MCF 10A (cell line): ENCODE measurements at regions not wholly inside any gene's neighbourhood (a gene's known extent, or its start where the extent isn't known, plus 50 kb on each side); places are given as distances from the start of the nearest gene placed in this dataset.

Experiments
- BruUV-seq: library from RNA; stranded (reverse); fragments of 400-500 nt; replicated peaks from 2 replicates; lab custom pipeline; 2021; lab: Mats Ljungman, UMichigan
- CTCF ChIA-PET: fragments of 300-600 bp; sonication (Branson Sonifier 250); formaldehyde crosslinking; extraction: SDS; loops from one replicate; lab custom pipeline; 2021; ENCODE audit warnings: antibody characterized with exemption, inconsistent platforms; lab: Yijun Ruan, JAX
- POLR2A ChIA-PET: fragments of 300-600, 350-650 bp; sonication (Branson Sonifier 250); formaldehyde crosslinking; extraction: SDS; loops from one replicate; lab custom pipeline; 2020; ENCODE audit warnings: antibody characterized with exemption, inconsistent platforms; lab: Yijun Ruan, JAX
- DNase-seq: peaks from one replicate; pipeline ENCODE4 v3.0.0-alpha.2; 2018; ENCODE audit not compliant: unreplicated experiment
- H3K27ac Mint-ChIP-seq: one replicate; pipeline ENCODE4 v1.8.0; 2022; ENCODE audit warnings: mild to moderate bottlenecking, low read depth, mixed read lengths; ENCODE audit not compliant: unreplicated experiment
- H3K27me3 Mint-ChIP-seq: one replicate; pipeline ENCODE4 v1.8.0; 2022; ENCODE audit warnings: mixed read lengths; ENCODE audit not compliant: insufficient read depth, unreplicated experiment
- H3K36me3 Mint-ChIP-seq: one replicate; pipeline ENCODE4 v1.8.0; 2022; ENCODE audit warnings: mild to moderate bottlenecking, moderate library complexity, mixed read lengths; ENCODE audit not compliant: insufficient read depth, unreplicated experiment
- H3K4me1 Mint-ChIP-seq: one replicate; pipeline ENCODE4 v1.8.0; 2022; ENCODE audit warnings: mixed read lengths; ENCODE audit not compliant: insufficient read depth, unreplicated experiment
- H3K4me3 Mint-ChIP-seq: one replicate; pipeline ENCODE4 v1.8.0; 2022; ENCODE audit warnings: mild to moderate bottlenecking, moderate library complexity, mixed read lengths; ENCODE audit not compliant: unreplicated experiment
- H3K9me3 Mint-ChIP-seq: one replicate; pipeline ENCODE4 v1.8.0; 2022; ENCODE audit warnings: mixed read lengths; ENCODE audit not compliant: unreplicated experiment
- CTCF ChIP-seq: fragments of 200-600 bp; IDR thresholded peaks from one replicate; pipeline ENCODE4 v1.8.0; 2022; ENCODE audit warnings: antibody characterized with exemption, mild to moderate bottlenecking; ENCODE audit not compliant: unreplicated experiment
- intact Hi-C: fragments of 100-400 bp; cut with micrococcal nuclease; formaldehyde crosslinking; loops from 2 replicates; pipeline ENCODE4 v1.14.1; 2022

GRCh38 chr2:16137080-16137755, 196.9 kb downstream of the MYCN start:
- intact Hi-C loops, result no loop called here
- no peak for DNase-seq
- no peak overlapping the region for H3K4me3 Mint-ChIP-seq
- H3K27ac Mint-ChIP-seq, result no peak overlapping the region
- no TSS peak for BruUV-seq
- H3K9me3 Mint-ChIP-seq, result no peaks in the 10 kb centered on the region
- POLR2A ChIA-PET, result interaction anchor here (0.6 kb wide), 1 partner anchor 298 kb away, joined by 3 read pairs; no protein-coding TSS in a partner anchor
- peaks cover 5% of the 10 kb centered on the region for H3K4me1 Mint-ChIP-seq
- H3K27me3 Mint-ChIP-seq, result no peaks in the 10 kb centered on the region
- no peaks in the 10 kb centered on the region for H3K36me3 Mint-ChIP-seq
- no peak for TF ChIP-seq CTCF
- CTCF ChIA-PET, result interaction anchor here (0.6 to 1.1 kb wide), 3 partner anchors 10 to 381 kb away, joined by 3 read pairs; no protein-coding TSS in a partner anchor

- Mint-ChIP-seq H3K27ac (peak overlapping the region; percentile 61), H3K27me3 (no peaks in the 10 kb centered on the region), H3K36me3 (no peaks in the 10 kb centered on the region), H3K4me3 (no peak overlapping the region), H3K4me1 (peaks cover 5% of the 10 kb centered on the region), H3K9me3 (no peaks in the 10 kb centered on the region)
- DNase-seq, result no peak
- ChIA-PET CTCF (interaction anchor here (0.6 to 1.1 kb wide), 3 partner anchors 9 to 620 kb away, joined by 3 read pairs; no protein-coding TSS in a partner anchor), POLR2A (no interaction called here)
- intact Hi-C loops, result no loop called here
- TF ChIP-seq CTCF, result no peak
- no TSS peak for BruUV-seq
These were observed 196.2 kb downstream of the MYCN start for GRCh38 chr2:16136461-16137035.

- DNase-seq, result no peak
- intact Hi-C loops, result no loop called here
- Mint-ChIP-seq H3K9me3 (no peaks in the 10 kb centered on the region), H3K4me3 (no peak overlapping the region), H3K36me3 (no peaks in the 10 kb centered on the region), H3K4me1 (peaks cover 1% of the 10 kb centered on the region), H3K27me3 (no peaks in the 10 kb centered on the region), H3K27ac (peak overlapping the region; percentile 61)
- no peak for TF ChIP-seq CTCF
- POLR2A ChIA-PET, result no interaction called here
- BruUV-seq, result no TSS peak
- CTCF ChIA-PET, result interaction anchor here (0.8 to 1.1 kb wide), 2 partner anchors 146 to 621 kb away, joined by 3 read pairs; no protein-coding TSS in a partner anchor
These were observed 195.6 kb downstream of the MYCN start for GRCh38 chr2:16135913-16136310.

- POLR2A ChIA-PET, result interaction anchor here (0.6 kb wide), 1 partner anchor 347 kb away, joined by 3 read pairs; no protein-coding TSS in a partner anchor
- Mint-ChIP-seq H3K36me3 (no peaks in the 10 kb centered on the region), H3K27me3 (no peaks in the 10 kb centered on the region), H3K4me3 (no peak overlapping the region), H3K4me1 (no peaks in the 10 kb centered on the region), H3K27ac (peak overlapping the region; percentile 61), H3K9me3 (no peaks in the 10 kb centered on the region)
- peak; percentile 66 for DNase-seq
- CTCF ChIA-PET, result interaction anchor here (0.7 to 0.8 kb wide), 2 partner anchors 8 to 622 kb away, joined by 3 read pairs; no protein-coding TSS in a partner anchor
- intact Hi-C loops, result no loop called here
- TF ChIP-seq CTCF, result no peak
- BruUV-seq, result no TSS peak
These were observed 195.0 kb downstream of the MYCN start for GRCh38 chr2:16135196-16135912.
